ENCODE measurements at regions not wholly inside any gene's neighbourhood (a gene's known extent, or its start where the extent isn't known, plus 50 kb on each side); places are given as distances from the start of the nearest gene placed in this dataset.

GRCh38 chr6:91743756-91744155 lies 1156.9 kb upstream of the MAP3K7 start:
- Histone ChIP-seq H3K4me1 (ENCODE audit: insufficient read depth) (no peaks in the 10 kb centered on the region), H3K4me3 (ENCODE audit: low read depth, low read length) (no peak overlapping the region), H3K27ac (ENCODE audit: low read depth) (no peak overlapping the region), H3K36me3 (ENCODE audit: insufficient read depth) (no peaks in the 10 kb centered on the region)
- 85% methylated on average over 2 of the region's 2 CpGs for WGBS
- DNase-seq (ENCODE audit: extremely low spot score): no peak

- DNase-seq (ENCODE audit: extremely low spot score): no peak
- Histone ChIP-seq H3K4me1 (ENCODE audit: insufficient read depth) (no peaks in the 10 kb centered on the region), H3K4me3 (ENCODE audit: low read depth, low read length) (no peak overlapping the region)
Measured at GRCh38 chr6:91731939-91732338, 1145.1 kb upstream of the MAP3K7 start.

GRCh38 chr6:91730710-91731109 lies 1143.8 kb upstream of the MAP3K7 start:
- 88% methylated on average over 2 of the region's 2 CpGs for WGBS
- H3K4me1 ChIP-seq (ENCODE audit: insufficient read depth): no peaks in the 10 kb centered on the region
- H3K27ac ChIP-seq (ENCODE audit: low read depth): no peak overlapping the region
- no peaks in the 10 kb centered on the region for H3K36me3 ChIP-seq (ENCODE audit: insufficient read depth)
- no peak overlapping the region for H3K4me3 ChIP-seq (ENCODE audit: low read depth, low read length)
- DNase-seq (ENCODE audit: extremely low spot score): no peak

More at GRCh38 chr6:91731939-91732338, 1145.1 kb upstream of the MAP3K7 start:
- H3K36me3 ChIP-seq (ENCODE audit: insufficient read depth): no peaks in the 10 kb centered on the region
- no peak overlapping the region for H3K27ac ChIP-seq (ENCODE audit: low read depth)

- Histone ChIP-seq H3K4me1 (ENCODE audit: insufficient read depth) (no peaks in the 10 kb centered on the region), H3K27ac (ENCODE audit: low read depth) (no peak overlapping the region), H3K36me3 (ENCODE audit: insufficient read depth) (no peaks in the 10 kb centered on the region), H3K4me3 (ENCODE audit: low read depth, low read length) (no peak overlapping the region)
- WGBS: 28% methylated on average over 1 of the region's 1 CpG
- no peak for DNase-seq (ENCODE audit: extremely low spot score)
Measured at GRCh38 chr6:91720324-91720723, 1133.5 kb upstream of the MAP3K7 start.

- Histone ChIP-seq H3K36me3 (ENCODE audit: insufficient read depth) (no peaks in the 10 kb centered on the region), H3K27ac (ENCODE audit: low read depth) (no peak overlapping the region), H3K4me1 (ENCODE audit: insufficient read depth) (no peaks in the 10 kb centered on the region), H3K4me3 (ENCODE audit: low read depth, low read length) (no peak overlapping the region)
- 46% methylated on average over 1 of the region's 1 CpG for WGBS
- DNase-seq (ENCODE audit: extremely low spot score): no peak
Measured at GRCh38 chr6:91719414-91719813, 1132.5 kb upstream of the MAP3K7 start.

GRCh38 chr6:91718198-91718597 lies 1131.3 kb upstream of the MAP3K7 start:
- WGBS: 81% methylated on average over 2 of the region's 2 CpGs
- DNase-seq (ENCODE audit: extremely low spot score): no peak

GRCh38 chr6:91717094-91717493 lies 1130.2 kb upstream of the MAP3K7 start:
- Histone ChIP-seq H3K36me3 (ENCODE audit: insufficient read depth) (no peaks in the 10 kb centered on the region), H3K4me3 (ENCODE audit: low read depth, low read length) (no peak overlapping the region), H3K27ac (ENCODE audit: low read depth) (no peak overlapping the region), H3K4me1 (ENCODE audit: insufficient read depth) (no peaks in the 10 kb centered on the region)
- DNase-seq (ENCODE audit: extremely low spot score): no peak

More at GRCh38 chr6:91718198-91718597, 1131.3 kb upstream of the MAP3K7 start:
- Histone ChIP-seq H3K27ac (ENCODE audit: low read depth) (no peak overlapping the region), H3K4me3 (ENCODE audit: low read depth, low read length) (no peak overlapping the region), H3K36me3 (ENCODE audit: insufficient read depth) (no peaks in the 10 kb centered on the region), H3K4me1 (ENCODE audit: insufficient read depth) (no peaks in the 10 kb centered on the region)

GRCh38 chr6:91716361-91716760 lies 1129.5 kb upstream of the MAP3K7 start:
- Histone ChIP-seq H3K4me3 (ENCODE audit: low read depth, low read length) (no peak overlapping the region), H3K4me1 (ENCODE audit: insufficient read depth) (no peaks in the 10 kb centered on the region), H3K27ac (ENCODE audit: low read depth) (no peak overlapping the region), H3K36me3 (ENCODE audit: insufficient read depth) (no peaks in the 10 kb centered on the region)
- 90% methylated on average over 3 of the region's 3 CpGs for WGBS
- no peak for DNase-seq (ENCODE audit: extremely low spot score)

GRCh38 chr6:91715171-91715805 lies 1128.4 kb upstream of the MAP3K7 start:
- Histone ChIP-seq H3K27ac (ENCODE audit: low read depth) (no peak overlapping the region), H3K4me1 (ENCODE audit: insufficient read depth) (no peaks in the 10 kb centered on the region), H3K36me3 (ENCODE audit: insufficient read depth) (no peaks in the 10 kb centered on the region), H3K4me3 (ENCODE audit: low read depth, low read length) (no peak overlapping the region)
- DNase-seq (ENCODE audit: extremely low spot score): no peak
- 92% methylated on average over 11 of the region's 11 CpGs for WGBS

- no peaks in the 10 kb centered on the region for H3K36me3 ChIP-seq (ENCODE audit: insufficient read depth)
- H3K4me1 ChIP-seq (ENCODE audit: insufficient read depth): no peaks in the 10 kb centered on the region
- no peak overlapping the region for H3K4me3 ChIP-seq (ENCODE audit: low read depth, low read length)
- DNase-seq (ENCODE audit: extremely low spot score): no peak
- no peak overlapping the region for H3K27ac ChIP-seq (ENCODE audit: low read depth)
Measured at GRCh38 chr6:91713911-91714310, 1127.0 kb upstream of the MAP3K7 start.

- Histone ChIP-seq H3K4me1 (ENCODE audit: insufficient read depth) (no peaks in the 10 kb centered on the region), H3K4me3 (ENCODE audit: low read depth, low read length) (no peak overlapping the region), H3K36me3 (ENCODE audit: insufficient read depth) (no peaks in the 10 kb centered on the region), H3K27ac (ENCODE audit: low read depth) (no peak overlapping the region)
- no peak for DNase-seq (ENCODE audit: extremely low spot score)
- 63% methylated on average over 2 of the region's 2 CpGs for WGBS
Measured at GRCh38 chr6:91711518-91711917, 1124.6 kb upstream of the MAP3K7 start.

GRCh38 chr6:91710342-91710741 lies 1123.5 kb upstream of the MAP3K7 start:
- no peaks in the 10 kb centered on the region for H3K4me1 ChIP-seq (ENCODE audit: insufficient read depth)
- DNase-seq (ENCODE audit: extremely low spot score): no peak
- no peak overlapping the region for H3K4me3 ChIP-seq (ENCODE audit: low read depth, low read length)
- H3K36me3 ChIP-seq (ENCODE audit: insufficient read depth): no peaks in the 10 kb centered on the region
- 73% methylated on average over 2 of the region's 2 CpGs for WGBS
- H3K27ac ChIP-seq (ENCODE audit: low read depth): no peak overlapping the region

GRCh38 chr6:91708534-91708933 lies 1121.7 kb upstream of the MAP3K7 start:
- Histone ChIP-seq H3K27ac (ENCODE audit: low read depth) (no peak overlapping the region), H3K4me3 (ENCODE audit: low read depth, low read length) (no peak overlapping the region), H3K4me1 (ENCODE audit: insufficient read depth) (no peaks in the 10 kb centered on the region), H3K36me3 (ENCODE audit: insufficient read depth) (no peaks in the 10 kb centered on the region)
- DNase-seq (ENCODE audit: extremely low spot score): no peak
- WGBS: 96% methylated on average over 1 of the region's 1 CpG

GRCh38 chr6:91705646-91706045 lies 1118.8 kb upstream of the MAP3K7 start:
- 88% methylated on average over 3 of the region's 3 CpGs for WGBS
- no peaks in the 10 kb centered on the region for H3K4me1 ChIP-seq (ENCODE audit: insufficient read depth)

GRCh38 chr6:91704531-91704930 lies 1117.7 kb upstream of the MAP3K7 start:
- Histone ChIP-seq H3K4me3 (ENCODE audit: low read depth, low read length) (no peak overlapping the region), H3K36me3 (ENCODE audit: insufficient read depth) (no peaks in the 10 kb centered on the region), H3K4me1 (ENCODE audit: insufficient read depth) (no peaks in the 10 kb centered on the region), H3K27ac (ENCODE audit: low read depth) (no peak overlapping the region)
- 89% methylated on average over 2 of the region's 2 CpGs for WGBS
- DNase-seq (ENCODE audit: extremely low spot score): no peak

More at GRCh38 chr6:91705646-91706045, 1118.8 kb upstream of the MAP3K7 start:
- Histone ChIP-seq H3K27ac (ENCODE audit: low read depth) (no peak overlapping the region), H3K36me3 (ENCODE audit: insufficient read depth) (no peaks in the 10 kb centered on the region), H3K4me3 (ENCODE audit: low read depth, low read length) (no peak overlapping the region)
- no peak for DNase-seq (ENCODE audit: extremely low spot score)

All from urinary bladder (tissue), 3 donors.